Spleen (tissue), 11 donors: ENCODE measurements at regions not wholly inside any gene's neighbourhood (a gene's known extent, or its start where the extent isn't known, plus 50 kb on each side); places are given as distances from the start of the nearest gene placed in this dataset.

Experiments
- DNase-seq: peaks from one replicate; pipeline ENCODE4 v3.0.0-alpha.2; 2020
- H3K27ac ChIP-seq, 8 donors: fragments of 200-600 bp; sonication (generic) in 7 of 8; 1 replicate in 4 of 8; 2 replicates in 4 of 8; pipeline versions ENCODE4 v1.5.0 to v1.8.0; 2016 to 2021; ENCODE audit warnings: inconsistent platforms in 4 of 8, mild to moderate bottlenecking in 4 of 8, moderate library complexity in 1 of 8
- H3K27me3 ChIP-seq, 7 donors: fragments of 200-600 bp; sonication (generic) in 6 of 7; replicated peaks in 1 of 7; 1 replicate in 4 of 7; 2 replicates in 3 of 7; pipeline versions ENCODE4 v1.5.0 to v1.8.0; 2016 to 2021; ENCODE audit warnings: inconsistent platforms in 3 of 7, mild to moderate bottlenecking in 1 of 7
- H3K36me3 ChIP-seq, 6 donors: fragments of 200-600 bp; sonication (generic) in 5 of 6; 1 replicate in 4 of 6; 2 replicates in 2 of 6; pipeline versions ENCODE4 v1.5.0 to v1.8.0; 2016 to 2021; ENCODE audit warnings: inconsistent platforms in 2 of 6
- H3K4me1 ChIP-seq, 6 donors: fragments of 200-600 bp; sonication (generic) in 5 of 6; 1 replicate in 3 of 6; 2 replicates in 3 of 6; pipeline versions ENCODE4 v1.5.0 to v1.8.0; 2016 to 2021; ENCODE audit warnings: inconsistent platforms in 3 of 6
- H3K4me3 ChIP-seq, 8 donors: fragments of 200-600 bp; sonication (generic) in 7 of 8; 1 replicate in 4 of 8; 2 replicates in 4 of 8; pipeline versions ENCODE4 v1.5.0 to v1.8.0; 2016 to 2021; ENCODE audit warnings: inconsistent platforms in 4 of 8, mild to moderate bottlenecking in 4 of 8, moderate library complexity in 2 of 8
- H3K9me3 ChIP-seq, 8 donors: fragments of 200-600 bp; sonication (generic) in 7 of 8; 1 replicate in 4 of 8; 2 replicates in 4 of 8; pipeline versions ENCODE4 v1.5.0 to v1.8.0; 2016 to 2021; ENCODE audit warnings: inconsistent platforms in 4 of 8
- CTCF ChIP-seq, 11 experiments: fragments of 200-600 bp in 7 of 11; fragments of 450-650 bp in 4 of 11; sonication (generic) in 4 of 11; IDR thresholded peaks in 8 of 11; conservative IDR thresholded peaks in 3 of 11; 1 replicate in 7 of 11; 2 replicates in 4 of 11; pipeline versions ENCODE4 v1.4.0 to v1.8.0; 2016 to 2021; ENCODE audit warnings: antibody characterized with exemption in 11 of 11, inconsistent platforms in 4 of 11, mild to moderate bottlenecking in 1 of 11
- POLR2A ChIP-seq, 3 donors: fragments of 450-650 bp; IDR thresholded peaks; one replicate each; pipeline ENCODE4 v1.5.1; 2017; ENCODE audit warnings: antibody characterized with exemption in 3 of 3, mild to moderate bottlenecking in 1 of 3
- POLR2AphosphoS5 ChIP-seq, 3 donors: sonication (generic); formaldehyde crosslinking; IDR thresholded peaks; one replicate each; pipeline ENCODE4 v1.5.1; 2017; ENCODE audit warnings: antibody characterized with exemption in 3 of 3
- WGBS, 5 donors: extraction: QIAGEN DNeasy Blood & Tissue Kit in 3 of 5; methylation state at CpG; one replicate each; pipeline versions ENCODE4 v1.1.5 to v1.1.7; 2013 to 2018; 5-methylcytosine and 5-hydroxymethylcytosine counted together
- intact Hi-C: fragments of 100-400 bp; cut with DNase I; formaldehyde crosslinking; loops from one replicate; pipeline ENCODE4 v1.15.0; 2023; ENCODE audit warnings: low total_unique reads
- donor health status: healthy with polysubstance abuse.
- donor health status: DM: no; HTN: no; CAD: no; lungs with moderate emphysema.
- donor health status: DM: no; HTN: no; CAD: no.
- donor health status: Bipolar disorder and iron deficiency.
- donor health status: healthy.
- donor health status: DM: no; HTN: no; CAD: no.
- donor health status: DM: yes; HTN: yes; CAD: no.

GRCh38 chr16:87066133-87067002 lies 250.8 kb downstream of the C16orf95 start:
- Histone ChIP-seq H3K27me3 (peaks cover 0 to 86% (median 14%) of the 10 kb centered on the region in 7 donors), H3K9me3 (no peaks in the 10 kb centered on the region), H3K4me3 (no peak overlapping the region), H3K36me3 (no peaks in the 10 kb centered on the region), H3K4me1 (peaks cover 0 to 31% (median 10%) of the 10 kb centered on the region in 6 donors), H3K27ac (peak overlapping the region in 3 of 8 donors; percentile 36 to 54 (median 45))
- TF ChIP-seq POLR2AphosphoS5 (IDR thresholded peaks at IDR 0.05) (no peak), CTCF (IDR thresholded peaks at IDR 0.05 in 8 of 11, conservative IDR thresholded peaks at IDR 0.05 in 3 of 11) (no peak), POLR2A (IDR thresholded peaks at IDR 0.05) (no peak)
- intact Hi-C loops = no loop called here
- 71 to 85% (median 82%) methylated on average over 24 to 30 of the region's 30 CpGs for WGBS, 5 donors
- no peak for DNase-seq

- H3K36me3 ChIP-seq = no peaks in the 10 kb centered on the region
Measured at GRCh38 chr16:87067003-87067556, 250.1 kb downstream of the C16orf95 start.

DNA sequence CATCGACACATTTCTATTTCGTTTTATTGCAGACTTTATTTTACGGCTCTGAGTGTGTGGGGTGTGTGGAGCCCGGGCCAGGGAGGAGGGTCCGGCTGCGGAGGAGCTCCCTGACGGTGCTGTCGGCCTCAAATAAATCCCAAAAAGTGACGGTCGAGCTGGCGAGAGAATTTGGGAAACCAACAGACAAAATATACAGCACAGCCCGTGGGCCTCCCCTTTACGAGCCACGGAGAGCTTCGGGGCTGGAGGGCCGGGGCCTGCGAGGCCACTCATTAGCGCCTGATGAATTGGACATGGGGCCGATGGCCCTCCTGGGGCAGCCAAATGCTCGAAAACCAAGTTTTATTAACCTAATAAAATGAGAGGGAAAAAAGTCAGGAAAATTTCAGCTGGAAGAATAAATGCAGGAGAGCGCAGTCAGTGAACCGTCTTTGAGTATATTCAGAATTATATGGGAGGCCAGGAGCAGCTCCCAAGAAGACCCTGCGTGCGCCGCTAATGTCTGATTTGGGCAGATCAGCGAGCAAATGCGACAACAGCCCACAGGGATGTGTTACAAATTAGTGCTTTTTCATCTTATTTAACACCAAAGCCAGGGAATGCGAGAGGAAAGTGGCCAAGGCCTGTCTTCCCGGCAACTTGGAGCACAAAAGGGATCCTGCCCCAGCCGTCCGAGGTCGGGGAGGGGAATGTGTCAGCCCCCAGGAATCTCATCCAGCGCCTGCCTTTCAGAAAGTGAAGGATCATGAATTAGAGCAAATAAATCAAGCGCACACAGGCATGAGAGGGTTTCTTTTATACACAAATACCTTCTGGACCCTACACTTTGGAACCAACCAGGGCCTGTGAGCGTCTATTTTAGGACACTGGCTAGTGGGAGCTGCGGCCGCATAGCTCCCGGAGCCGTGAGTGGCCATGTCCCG lies 249.1 kb downstream of the C16orf95 start:
- peaks cover 0 to 22% (median 4%) of the 10 kb centered on the region in 6 donors for H3K4me1 ChIP-seq
- 86 to 93% (median 92%) methylated on average over 40 of the region's 40 CpGs for WGBS, 5 donors
- no peak for DNase-seq
- H3K27ac ChIP-seq = no peak overlapping the region
- no peak overlapping the region for H3K4me3 ChIP-seq
- H3K9me3 ChIP-seq = no peaks in the 10 kb centered on the region
- intact Hi-C loops = no loop called here
- H3K27me3 ChIP-seq = peaks cover 0 to 85% (median 10%) of the 10 kb centered on the region in 7 donors
- H3K36me3 ChIP-seq = no peaks in the 10 kb centered on the region
- TF ChIP-seq CTCF (IDR thresholded peaks at IDR 0.05 in 8 of 11, conservative IDR thresholded peaks at IDR 0.05 in 3 of 11) = no peak
- TF ChIP-seq POLR2A (IDR thresholded peaks at IDR 0.05) = no peak
- TF ChIP-seq POLR2AphosphoS5 (IDR thresholded peaks at IDR 0.05) = no peak

More at GRCh38 chr16:87067003-87067556, 250.1 kb downstream of the C16orf95 start:
- no peak for DNase-seq
- Histone ChIP-seq H3K4me3 (no peak overlapping the region), H3K4me1 (peaks cover 0 to 31% (median 10%) of the 10 kb centered on the region in 6 donors), H3K27me3 (peaks cover 0 to 92% (median 14%) of the 10 kb centered on the region in 7 donors), H3K9me3 (no peaks in the 10 kb centered on the region), H3K27ac (no peak overlapping the region)
- intact Hi-C loops = no loop called here
- TF ChIP-seq POLR2A (IDR thresholded peaks at IDR 0.05) (no peak), POLR2AphosphoS5 (IDR thresholded peaks at IDR 0.05) (no peak), CTCF (IDR thresholded peaks at IDR 0.05 in 8 of 11, conservative IDR thresholded peaks at IDR 0.05 in 3 of 11) (no peak)
- WGBS, 5 donors = 85 to 89% (median 86%) methylated on average over 24 of the region's 24 CpGs
